MM.1S (cell line): ENCODE measurements at regions not wholly inside any gene's neighbourhood (a gene's known extent, or its start where the extent isn't known, plus 50 kb on each side); places are given as distances from the start of the nearest gene placed in this dataset.

Experiments
- EZH2 ChIP-seq: fragments of 300-600 bp; sonication (generic); optimal IDR thresholded peaks from 2 replicates; pipeline ENCODE3; 2017; ENCODE audit warnings: low read depth, mild to moderate bottlenecking, antibody characterized with exemption, low read length, mixed read lengths
- EZH2phosphoT487 ChIP-seq: fragments of 300-600 bp; sonication (generic); IDR thresholded peaks from 2 replicates; pipeline ENCODE4 v1.6.1; 2018; ENCODE audit warnings: antibody characterized with exemption, low read length
- TF ChIP-seq, protein P1 (sequence below): fragments of 300-600 bp; sonication (generic); IDR thresholded peaks from 2 replicates; pipeline ENCODE4 v1.5.1; 2016; ENCODE audit warnings: antibody characterized with exemption, low read length, mixed read lengths

DNA sequence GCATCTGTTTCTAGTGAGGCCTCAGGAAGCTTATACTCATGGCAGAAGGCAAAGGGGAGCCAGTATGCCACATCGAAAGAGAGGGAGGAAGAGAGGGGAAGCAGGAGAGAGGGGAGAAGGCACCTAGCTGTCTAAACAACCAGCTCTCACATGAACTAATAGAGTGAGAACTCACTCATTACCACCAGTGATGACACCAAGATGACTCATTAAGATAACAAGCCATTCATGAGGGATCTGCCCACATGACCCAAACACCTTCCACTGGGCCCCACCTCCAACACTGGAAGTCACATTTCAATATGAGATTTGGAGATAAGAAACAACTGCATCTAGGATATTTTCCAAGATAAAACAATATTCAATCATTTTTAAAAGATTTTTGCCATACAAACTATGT lies 753.9 kb upstream of the ZEB2 start:
- TF ChIP-seq, protein P1, sequence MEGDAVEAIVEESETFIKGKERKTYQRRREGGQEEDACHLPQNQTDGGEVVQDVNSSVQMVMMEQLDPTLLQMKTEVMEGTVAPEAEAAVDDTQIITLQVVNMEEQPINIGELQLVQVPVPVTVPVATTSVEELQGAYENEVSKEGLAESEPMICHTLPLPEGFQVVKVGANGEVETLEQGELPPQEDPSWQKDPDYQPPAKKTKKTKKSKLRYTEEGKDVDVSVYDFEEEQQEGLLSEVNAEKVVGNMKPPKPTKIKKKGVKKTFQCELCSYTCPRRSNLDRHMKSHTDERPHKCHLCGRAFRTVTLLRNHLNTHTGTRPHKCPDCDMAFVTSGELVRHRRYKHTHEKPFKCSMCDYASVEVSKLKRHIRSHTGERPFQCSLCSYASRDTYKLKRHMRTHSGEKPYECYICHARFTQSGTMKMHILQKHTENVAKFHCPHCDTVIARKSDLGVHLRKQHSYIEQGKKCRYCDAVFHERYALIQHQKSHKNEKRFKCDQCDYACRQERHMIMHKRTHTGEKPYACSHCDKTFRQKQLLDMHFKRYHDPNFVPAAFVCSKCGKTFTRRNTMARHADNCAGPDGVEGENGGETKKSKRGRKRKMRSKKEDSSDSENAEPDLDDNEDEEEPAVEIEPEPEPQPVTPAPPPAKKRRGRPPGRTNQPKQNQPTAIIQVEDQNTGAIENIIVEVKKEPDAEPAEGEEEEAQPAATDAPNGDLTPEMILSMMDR: no peak
- TF ChIP-seq EZH2 (no peak), EZH2phosphoT487 (no peak)
